Parathyroid adenoma (tissue), 2 donors: ENCODE measurements at regions not wholly inside any gene's neighbourhood (a gene's known extent, or its start where the extent isn't known, plus 50 kb on each side); places are given as distances from the start of the nearest gene placed in this dataset.
"Not testable (repeated sequence)": the region's sequence is repeated elsewhere in the genome, so short reads cannot be mapped to it uniquely, and the experiment has no call there.

ENCODE experiments used
- H2AFZ ChIP-seq: fragments of 300-600 bp; sonication (generic); one replicate; pipeline ENCODE4 v1.7.0; 2017; ENCODE audit warnings: antibody characterized with exemption, mild to moderate bottlenecking
- H3K27ac ChIP-seq: fragments of 300-600 bp; sonication (generic); one replicate; pipeline ENCODE4 v1.7.0; 2017
- H3K27me3 ChIP-seq: fragments of 300-600 bp; sonication (generic); one replicate; pipeline ENCODE4 v1.7.0; 2017; ENCODE audit warnings: low read length; ENCODE audit not compliant: control insufficient read depth, insufficient read depth
- H3K36me3 ChIP-seq: fragments of 300-600 bp; sonication (generic); one replicate; pipeline ENCODE4 v1.7.0; 2017; ENCODE audit warnings: low read length; ENCODE audit not compliant: control insufficient read depth, insufficient read depth
- H3K4me1 ChIP-seq: fragments of 300-600 bp; sonication (generic); one replicate; pipeline ENCODE4 v1.7.0; 2017; ENCODE audit warnings: control low read depth
- H3K4me2 ChIP-seq: fragments of 300-600 bp; sonication (generic); one replicate; pipeline ENCODE4 v1.7.0; 2017; ENCODE audit warnings: low read length
- H3K4me3 ChIP-seq: fragments of 300-600 bp; sonication (generic); one replicate; pipeline ENCODE4 v1.7.0; 2017; ENCODE audit warnings: low read depth, low read length
- H3K79me2 ChIP-seq: fragments of 300-600 bp; sonication (generic); one replicate; pipeline ENCODE4 v1.7.0; 2017; ENCODE audit warnings: control low read depth
- H3K9ac ChIP-seq: fragments of 300-600 bp; sonication (generic); one replicate; pipeline ENCODE4 v1.7.0; 2017; ENCODE audit warnings: mild to moderate bottlenecking
- H3K9me3 ChIP-seq: fragments of 300-600 bp; sonication (generic); one replicate; pipeline ENCODE4 v1.7.0; 2017; ENCODE audit warnings: low read length; ENCODE audit not compliant: control insufficient read depth
- CTCF ChIP-seq: fragments of 300-600 bp; sonication (generic); IDR thresholded peaks from one replicate; pipeline ENCODE4 v1.7.0; 2017; ENCODE audit warnings: antibody characterized with exemption, mild to moderate bottlenecking
- donor health status: primary hyperparathyroidism.

- Histone ChIP-seq H3K4me2 (no peak overlapping the region), H3K27me3 (no peaks in the 10 kb centered on the region), H3K4me1 (no peaks in the 10 kb centered on the region), H3K27ac (no peak overlapping the region), H3K9me3 (no peaks in the 10 kb centered on the region), H3K9ac (no peak overlapping the region), H2AFZ (no peak overlapping the region), H3K36me3 (no peaks in the 10 kb centered on the region), H3K4me3 (no peak overlapping the region), H3K79me2 (no peaks in the 10 kb centered on the region)
- TF ChIP-seq CTCF: no peak
Observed at GRCh38 chr15:84108728-84109127, 126.8 kb upstream of the GOLGA6L4 start.

GRCh38 chr15:84111575-84111974, 124.0 kb upstream of the GOLGA6L4 start:
- no peak overlapping the region for H3K9ac ChIP-seq
- H3K4me3 ChIP-seq: no peak overlapping the region
- no peaks in the 10 kb centered on the region for H3K27me3 ChIP-seq
- H3K79me2 ChIP-seq: no peaks in the 10 kb centered on the region
- H3K36me3 ChIP-seq: no peaks in the 10 kb centered on the region
- no peaks in the 10 kb centered on the region for H3K4me1 ChIP-seq
- no peak for TF ChIP-seq CTCF
- no peak overlapping the region for H3K27ac ChIP-seq
- no peak overlapping the region for H3K4me2 ChIP-seq
- H3K9me3 ChIP-seq: no peaks in the 10 kb centered on the region
- no peak overlapping the region for H2AFZ ChIP-seq

- Histone ChIP-seq H3K79me2 (no peaks in the 10 kb centered on the region), H2AFZ (no peak overlapping the region), H3K27me3 (no peaks in the 10 kb centered on the region), H3K9me3 (no peaks in the 10 kb centered on the region), H3K36me3 (no peaks in the 10 kb centered on the region), H3K27ac (no peak overlapping the region), H3K4me3 (no peak overlapping the region), H3K4me2 (no peak overlapping the region), H3K9ac (no peak overlapping the region), H3K4me1 (no peaks in the 10 kb centered on the region)
- TF ChIP-seq CTCF: no peak
Observed at GRCh38 chr15:84112025-84112424, 123.5 kb upstream of the GOLGA6L4 start.

- Histone ChIP-seq H3K79me2 (no peaks in the 10 kb centered on the region), H3K27me3 (no peaks in the 10 kb centered on the region), H3K27ac (no peak overlapping the region), H3K4me3 (no peak overlapping the region), H3K9ac (no peak overlapping the region), H3K9me3 (no peaks in the 10 kb centered on the region), H3K36me3 (no peaks in the 10 kb centered on the region), H2AFZ (no peak overlapping the region), H3K4me2 (no peak overlapping the region), H3K4me1 (no peaks in the 10 kb centered on the region)
- TF ChIP-seq CTCF: no peak
Observed at GRCh38 chr15:84113919-84114318, 121.7 kb upstream of the GOLGA6L4 start.

GRCh38 chr15:84114680-84115079, 120.9 kb upstream of the GOLGA6L4 start:
- H3K9me3 ChIP-seq, H2AFZ ChIP-seq, H3K9ac ChIP-seq: not testable (repeated sequence)

GRCh38 chr15:84119351-84119750, 116.2 kb upstream of the GOLGA6L4 start:
- not testable (repeated sequence) for H3K9me3 ChIP-seq, H3K36me3 ChIP-seq, H2AFZ ChIP-seq, H3K4me1 ChIP-seq, H3K27me3 ChIP-seq, H3K4me2 ChIP-seq, H3K79me2 ChIP-seq, H3K9ac ChIP-seq, H3K4me3 ChIP-seq, H3K27ac ChIP-seq

More at GRCh38 chr15:84114680-84115079, 120.9 kb upstream of the GOLGA6L4 start:
- not testable (repeated sequence) for H3K27ac ChIP-seq, H3K36me3 ChIP-seq, H3K4me2 ChIP-seq, H3K4me3 ChIP-seq, H3K79me2 ChIP-seq, H3K27me3 ChIP-seq, H3K4me1 ChIP-seq

GRCh38 chr15:84120903-84121302, 114.7 kb upstream of the GOLGA6L4 start:
- not testable (repeated sequence) for H3K27ac ChIP-seq, H3K4me2 ChIP-seq, H3K9ac ChIP-seq, H3K79me2 ChIP-seq, H3K9me3 ChIP-seq, H3K4me3 ChIP-seq, H3K27me3 ChIP-seq, H3K4me1 ChIP-seq, H2AFZ ChIP-seq, H3K36me3 ChIP-seq

- not testable (repeated sequence) for H2AFZ ChIP-seq, H3K4me2 ChIP-seq, H3K27ac ChIP-seq, H3K79me2 ChIP-seq, H3K4me3 ChIP-seq, H3K36me3 ChIP-seq, H3K4me1 ChIP-seq, H3K9ac ChIP-seq, H3K27me3 ChIP-seq, H3K9me3 ChIP-seq
Observed at GRCh38 chr15:84128706-84129105, 106.9 kb upstream of the GOLGA6L4 start.
